K562 (cell line): ENCODE measurements at regions not wholly inside any gene's neighbourhood (a gene's known extent, or its start where the extent isn't known, plus 50 kb on each side); places are given as distances from the start of the nearest gene placed in this dataset.

ENCODE experiments used
- ATAC-seq: fragments of 200-7000 bp; cut with Tn5 transposase; 3 replicates; pipeline ENCODE4 v1.9.1; 2020; ENCODE audit warnings: moderate library complexity
- BruUV-seq: library from RNA; stranded (reverse); fragments of 400-500 nt; replicated peaks from 2 replicates; lab custom pipeline; 2021; lab: Mats Ljungman, UMichigan
- CTCF ChIA-PET: fragments of 300-600 bp; formaldehyde crosslinking; extraction: SDS; loops from one replicate; lab custom pipeline; 2021; ENCODE audit warnings: low intra/inter-chr PET ratio; lab: Yijun Ruan, JAX
- POLR2A ChIA-PET: fragments of 300-600, 350-650 bp; sonication (Branson Sonifier 250); formaldehyde crosslinking; extraction: SDS; loops from one replicate; lab custom pipeline; 2021; ENCODE audit warnings: antibody characterized with exemption, inconsistent platforms; lab: Yijun Ruan, JAX
- DNase-seq, 4 experiments: peaks; one replicate each; pipeline versions ENCODE4 v3.0.0 to v3.0.0-alpha.2; 2011 to 2018; ENCODE audit warnings: low spot score in 3 of 4, mixed read lengths in 3 of 4; ENCODE audit errors: extremely low read depth in 1 of 4
- FAIRE-seq: peaks from 2 replicates; lab custom pipeline; 2011; peaks lifted over from hg19 to GRCh38; lab: Jason Lieb, UNC
- H2AFZ ChIP-seq: 2 replicates; pipeline ENCODE4 v1.6.0; 2011; ENCODE audit warnings: low read depth, low read length, control low read depth, inconsistent platforms
- H3K27ac ChIP-seq: fragments of 200-600 bp; 3 replicates; pipeline ENCODE4 v1.8.0; 2011; ENCODE audit warnings: low read depth, mild to moderate bottlenecking, control low read depth, inconsistent platforms, low read length, moderate library complexity, mixed read lengths; ENCODE audit errors: extremely low read depth
- H3K27me3 ChIP-seq, 2 experiments: fragments of 300-600 bp in 1 of 2; 2 replicates in 1 of 2; 3 replicates in 1 of 2; pipeline versions ENCODE4 v1.6.0 to v1.8.0; 2011; ENCODE audit warnings: inconsistent platforms in 2 of 2, low read length in 2 of 2, mild to moderate bottlenecking in 1 of 2, mixed read lengths in 1 of 2, moderate library complexity in 1 of 2; ENCODE audit not compliant: control insufficient read depth in 2 of 2, insufficient read depth in 2 of 2
- H3K36me3 ChIP-seq: fragments of 300-600 bp; 3 replicates; pipeline ENCODE4 v1.8.0; 2011; ENCODE audit warnings: mild to moderate bottlenecking, low read length, inconsistent platforms; ENCODE audit not compliant: control insufficient read depth, insufficient read depth
- H3K4me1 ChIP-seq, 2 experiments: fragments of 200-600 bp in 1 of 2; replicated peaks in 1 of 2; 2 replicates in 1 of 2; 3 replicates in 1 of 2; pipeline versions ENCODE4 v1.5.1 to v1.8.0; 2011; ENCODE audit warnings: inconsistent platforms in 2 of 2, low read length in 2 of 2, mild to moderate bottlenecking in 1 of 2, mixed read lengths in 1 of 2, moderate library complexity in 1 of 2; ENCODE audit not compliant: control insufficient read depth in 2 of 2, insufficient read depth in 2 of 2
- H3K4me2 ChIP-seq: 2 replicates; pipeline ENCODE4 v1.6.1; 2011; ENCODE audit warnings: low read length, control low read depth, inconsistent platforms, mixed read lengths; ENCODE audit not compliant: insufficient read depth
- H3K4me3 ChIP-seq: fragments of 200-600 bp; sonication (generic), shearing (Covaris generic); 2 replicates; pipeline ENCODE4 v1.5.1; 2016; ENCODE audit warnings: control low read depth, inconsistent platforms
- H3K79me2 ChIP-seq: fragments of 200-600 bp; 3 replicates; pipeline ENCODE4 v1.8.0; 2011; ENCODE audit warnings: low read length, inconsistent platforms; ENCODE audit not compliant: control insufficient read depth, insufficient read depth
- H3K9ac ChIP-seq, 2 experiments: 2 replicates each; pipeline versions ENCODE4 v1.6.0 to v1.6.1; 2011; ENCODE audit warnings: low read depth in 2 of 2, low read length in 2 of 2, control low read depth in 1 of 2, inconsistent platforms in 1 of 2, mild to moderate bottlenecking in 1 of 2, mixed read lengths in 1 of 2; ENCODE audit not compliant: insufficient read depth in 1 of 2
- H3K9me1 ChIP-seq: one replicate; pipeline ENCODE4 v1.6.0; 2011; ENCODE audit warnings: inconsistent platforms, mild to moderate bottlenecking, low read length, moderate library complexity; ENCODE audit not compliant: control insufficient read depth, insufficient read depth
- H3K9me3 ChIP-seq: replicated peaks from 2 replicates; pipeline ENCODE4 v1.5.1; 2011; ENCODE audit warnings: low read depth, low read length, inconsistent platforms; ENCODE audit not compliant: control insufficient read depth, insufficient read depth
- H4K20me1 ChIP-seq: replicated peaks from 2 replicates; pipeline ENCODE4 v1.6.1; 2011; ENCODE audit warnings: low read length, inconsistent platforms, mixed read lengths; ENCODE audit not compliant: control insufficient read depth, insufficient read depth
- CBX2 ChIP-seq: fragments of 200-600 bp; sonication (generic); IDR thresholded peaks from one replicate; pipeline ENCODE4 v1.6.1; 2012; ENCODE audit warnings: mild to moderate bottlenecking, low read length, inconsistent platforms; ENCODE audit not compliant: insufficient read depth, poor library complexity, severe bottlenecking
- DIDO1 ChIP-seq: fragments of 450-650 bp; IDR thresholded peaks from 2 replicates; pipeline ENCODE4 v1.6.1; 2016; ENCODE audit warnings: low read depth, missing biosample characterization, missing genetic modification characterization
- KLF16 ChIP-seq: IDR thresholded peaks from 2 replicates; pipeline ENCODE4 v1.6.1; 2016; ENCODE audit warnings: antibody characterized with exemption
- L3MBTL2 ChIP-seq: fragments of 450-650 bp; IDR thresholded peaks from 2 replicates; pipeline ENCODE4 v1.6.1; 2016; ENCODE audit warnings: mild to moderate bottlenecking, moderate library complexity
- MECOM ChIP-seq: fragments of 250-450 bp; sonication (Bioruptor Pico); IDR thresholded peaks from 2 replicates; pipeline ENCODE4 v1.8.0; 2022; ENCODE audit warnings: inconsistent platforms
- NUFIP1 ChIP-seq: fragments of 450-650 bp; IDR thresholded peaks from 2 replicates; pipeline ENCODE4 v1.6.1; 2018; ENCODE audit not compliant: partially characterized antibody
- PHB ChIP-seq: fragments of 250-450 bp; sonication (Bioruptor Pico); IDR thresholded peaks from 2 replicates; pipeline ENCODE4 v1.5.0; 2021
- POLR2AphosphoS2 ChIP-seq: IDR thresholded peaks from 2 replicates; pipeline ENCODE4 v1.6.1; 2012; ENCODE audit warnings: low read length, improper control_type of control experiment
- POLR3A ChIP-seq: IDR thresholded peaks from 2 replicates; pipeline ENCODE4 v1.6.1; 2011; ENCODE audit warnings: borderline replicate concordance, mild to moderate bottlenecking, moderate library complexity; ENCODE audit not compliant: insufficient read length, insufficient read depth; ENCODE audit errors: extremely low read depth
- RBM15 ChIP-seq: fragments of 200-400 bp; formaldehyde crosslinking; IDR thresholded peaks from 2 replicates; pipeline ENCODE4 v1.6.1; 2018; ENCODE audit warnings: mild to moderate bottlenecking, low read length, moderate library complexity; ENCODE audit not compliant: insufficient read depth
- RNF2 ChIP-seq: sonication (generic); IDR thresholded peaks from 2 replicates; pipeline ENCODE4 v1.6.1; 2016
- STAG1 ChIP-seq: sonication (generic); formaldehyde crosslinking; IDR thresholded peaks from 2 replicates; pipeline ENCODE4 v1.5.0; 2020; ENCODE audit warnings: missing genetic modification reagents, borderline replicate concordance
- STAT5B ChIP-seq: fragments of 250-450 bp; sonication (Bioruptor Pico); IDR thresholded peaks from 2 replicates; pipeline ENCODE4 v1.8.0; 2021; ENCODE audit warnings: mild to moderate bottlenecking, inconsistent platforms
- TAF9B ChIP-seq: fragments of 450-650 bp; IDR thresholded peaks from 2 replicates; pipeline ENCODE4 v1.6.1; 2018; ENCODE audit warnings: mild to moderate bottlenecking; ENCODE audit not compliant: partially characterized antibody
- ZC3H11A ChIP-seq: IDR thresholded peaks from 2 replicates; pipeline ENCODE4 v1.6.1; 2012; ENCODE audit warnings: low read depth, low read length, improper control_type of control experiment
- ZFP30 ChIP-seq: fragments of 250-450 bp; sonication (Bioruptor Pico); IDR thresholded peaks from 2 replicates; pipeline ENCODE4 v1.8.0; 2022; ENCODE audit warnings: moderate library complexity, mild to moderate bottlenecking, inconsistent platforms, borderline replicate concordance
- WGBS: fragments of 100-300 bp; shearing (Covaris generic); methylation state at CpG from one replicate; pipeline ENCODE4 v1.1.6; 2016; ENCODE audit warnings: low coverage, mixed read lengths; ENCODE audit not compliant: insufficient coverage; ENCODE audit errors: missing lambda C conversion rate; 5-methylcytosine and 5-hydroxymethylcytosine counted together
- in situ Hi-C: fragments of 300-500 bp; cut with MboI; formaldehyde crosslinking; loops from 4 replicates; pipeline ENCODE4 v1.15.0; 2018; ENCODE audit warnings: inconsistent platforms, mixed read lengths
- intact Hi-C: fragments of 100-400 bp; cut with micrococcal nuclease; formaldehyde crosslinking; loops from 2 replicates; pipeline ENCODE4 v1.14.2; 2022
- TF ChIP-seq, protein P1 (sequence below): fragments of 450-650 bp; IDR thresholded peaks from 2 replicates; pipeline ENCODE4 v1.6.1; 2017; ENCODE audit warnings: antibody characterized with exemption
- TF ChIP-seq, protein P2 (sequence below): sonication (generic); formaldehyde crosslinking; IDR thresholded peaks from 2 replicates; pipeline ENCODE4 v1.8.1; 2023; ENCODE audit warnings: mild to moderate bottlenecking, missing genetic modification reagents

DNA sequence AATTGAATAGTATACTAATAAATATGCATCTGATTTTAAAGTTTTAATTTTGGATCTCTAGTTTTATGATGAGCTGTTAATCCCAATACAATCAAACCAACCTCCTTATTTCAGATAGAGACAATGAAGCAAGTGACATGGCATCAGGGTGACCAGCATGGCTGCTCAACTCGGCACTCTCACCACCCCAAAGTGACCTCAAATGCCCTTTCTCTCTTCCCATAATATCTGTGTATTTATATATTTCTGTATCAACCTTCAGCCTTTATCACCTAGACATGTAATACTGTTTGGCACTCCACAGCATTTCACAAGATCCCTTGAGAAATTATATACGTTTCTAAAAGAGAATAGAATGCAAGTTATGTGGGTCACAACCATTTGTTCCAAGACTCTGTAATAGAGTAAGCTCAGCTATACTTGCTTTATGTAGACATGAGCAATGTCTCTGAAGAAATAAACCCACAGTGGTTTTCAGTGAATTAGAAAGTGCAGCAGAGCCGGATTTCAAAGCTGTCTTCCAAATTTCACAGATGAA, 1623.2 kb upstream of the PABPC4L start:
- H3K4me1 ChIP-seq: no peaks in the 10 kb centered on the region
- no peaks in the 10 kb centered on the region for H3K9me3 ChIP-seq
- WGBS: 0% methylated on average over 3 of the region's 3 CpGs
- no peak overlapping the region for H3K4me2 ChIP-seq
- BruUV-seq: no TSS peak
- H3K79me2 ChIP-seq: no peaks in the 10 kb centered on the region
- no peak overlapping the region for H3K9ac ChIP-seq
- no peak for TF ChIP-seq KLF16
- TF ChIP-seq ZC3H11A: no peak
- no peak for TF ChIP-seq POLR3A
- no peak for TF ChIP-seq PHB (CRISPR knock-in tag)
- no peak for TF ChIP-seq RBM15
- TF ChIP-seq STAG1: no peak
- no peak for TF ChIP-seq MECOM (CRISPR knock-in tag)
- no peak for TF ChIP-seq CBX2
- no peak for TF ChIP-seq L3MBTL2
- TF ChIP-seq, protein P1, sequence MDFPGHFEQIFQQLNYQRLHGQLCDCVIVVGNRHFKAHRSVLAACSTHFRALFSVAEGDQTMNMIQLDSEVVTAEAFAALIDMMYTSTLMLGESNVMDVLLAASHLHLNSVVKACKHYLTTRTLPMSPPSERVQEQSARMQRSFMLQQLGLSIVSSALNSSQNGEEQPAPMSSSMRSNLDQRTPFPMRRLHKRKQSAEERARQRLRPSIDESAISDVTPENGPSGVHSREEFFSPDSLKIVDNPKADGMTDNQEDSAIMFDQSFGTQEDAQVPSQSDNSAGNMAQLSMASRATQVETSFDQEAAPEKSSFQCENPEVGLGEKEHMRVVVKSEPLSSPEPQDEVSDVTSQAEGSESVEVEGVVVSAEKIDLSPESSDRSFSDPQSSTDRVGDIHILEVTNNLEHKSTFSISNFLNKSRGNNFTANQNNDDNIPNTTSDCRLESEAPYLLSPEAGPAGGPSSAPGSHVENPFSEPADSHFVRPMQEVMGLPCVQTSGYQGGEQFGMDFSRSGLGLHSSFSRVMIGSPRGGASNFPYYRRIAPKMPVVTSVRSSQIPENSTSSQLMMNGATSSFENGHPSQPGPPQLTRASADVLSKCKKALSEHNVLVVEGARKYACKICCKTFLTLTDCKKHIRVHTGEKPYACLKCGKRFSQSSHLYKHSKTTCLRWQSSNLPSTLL: no peak
- no peak for TF ChIP-seq STAT5B
- no peak for TF ChIP-seq DIDO1 (tag)
- TF ChIP-seq POLR2AphosphoS2: no peak
- no peak for TF ChIP-seq NUFIP1
- TF ChIP-seq TAF9B: no peak
- no peak for TF ChIP-seq ZFP30 (CRISPR knock-in tag)
- TF ChIP-seq, protein P2, sequence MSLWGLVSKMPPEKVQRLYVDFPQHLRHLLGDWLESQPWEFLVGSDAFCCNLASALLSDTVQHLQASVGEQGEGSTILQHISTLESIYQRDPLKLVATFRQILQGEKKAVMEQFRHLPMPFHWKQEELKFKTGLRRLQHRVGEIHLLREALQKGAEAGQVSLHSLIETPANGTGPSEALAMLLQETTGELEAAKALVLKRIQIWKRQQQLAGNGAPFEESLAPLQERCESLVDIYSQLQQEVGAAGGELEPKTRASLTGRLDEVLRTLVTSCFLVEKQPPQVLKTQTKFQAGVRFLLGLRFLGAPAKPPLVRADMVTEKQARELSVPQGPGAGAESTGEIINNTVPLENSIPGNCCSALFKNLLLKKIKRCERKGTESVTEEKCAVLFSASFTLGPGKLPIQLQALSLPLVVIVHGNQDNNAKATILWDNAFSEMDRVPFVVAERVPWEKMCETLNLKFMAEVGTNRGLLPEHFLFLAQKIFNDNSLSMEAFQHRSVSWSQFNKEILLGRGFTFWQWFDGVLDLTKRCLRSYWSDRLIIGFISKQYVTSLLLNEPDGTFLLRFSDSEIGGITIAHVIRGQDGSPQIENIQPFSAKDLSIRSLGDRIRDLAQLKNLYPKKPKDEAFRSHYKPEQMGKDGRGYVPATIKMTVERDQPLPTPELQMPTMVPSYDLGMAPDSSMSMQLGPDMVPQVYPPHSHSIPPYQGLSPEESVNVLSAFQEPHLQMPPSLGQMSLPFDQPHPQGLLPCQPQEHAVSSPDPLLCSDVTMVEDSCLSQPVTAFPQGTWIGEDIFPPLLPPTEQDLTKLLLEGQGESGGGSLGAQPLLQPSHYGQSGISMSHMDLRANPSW (CRISPR knock-in tag): no peak
- no peak for TF ChIP-seq RNF2
- TF ChIP-seq, all 486 proteins: peak for 0
- Histone ChIP-seq H4K20me1 (no peaks in the 10 kb centered on the region), H3K4me3 (no peak overlapping the region), H2AFZ (no peak overlapping the region), H3K27me3 (no peaks in the 10 kb centered on the region), H3K9me1 (no peaks in the 10 kb centered on the region), H3K36me3 (no peaks in the 10 kb centered on the region), H3K27ac (no peak overlapping the region)
- POLR2A ChIA-PET: interaction anchor here (0.7 kb wide), 1 partner anchor 1646 kb away, joined by 3 read pairs; no protein-coding TSS in a partner anchor
- in situ Hi-C loops: no loop called here
- CTCF ChIA-PET: no interaction called here
- FAIRE-seq (no peak), DNase-seq (no peak), ATAC-seq (no peak)
- intact Hi-C loops: no loop called here
